HG03196 (cell line): ENCODE measurements at regions not wholly inside any gene's neighbourhood (a gene's known extent, or its start where the extent isn't known, plus 50 kb on each side); places are given as distances from the start of the nearest gene placed in this dataset.
"Not testable (repeated sequence)": the region's sequence is repeated elsewhere in the genome, so short reads cannot be mapped to it uniquely, and the experiment has no call there.

Experiments used
- ATAC-seq: cut with Tn5 transposase; IDR thresholded peaks from one replicate; pipeline ENCODE4 v1.9.1; 2021; ENCODE audit not compliant: unreplicated experiment

GRCh38 chr12:89769483-89769818 lies 60.8 kb upstream of the ATP2B1 start:
- ATAC-seq: no peak

GRCh38 chr12:89768586-89769482 lies 60.2 kb upstream of the ATP2B1 start:
- no peak for ATAC-seq

GRCh38 chr12:89765959-89766824 lies 57.6 kb upstream of the ATP2B1 start:
- ATAC-seq: no peak

GRCh38 chr12:89764164-89764563 lies 55.5 kb upstream of the ATP2B1 start:
- ATAC-seq: not testable (repeated sequence)

GRCh38 chr12:89762498-89763170 lies 54.0 kb upstream of the ATP2B1 start:
- no peak for ATAC-seq

GRCh38 chr12:89760783-89761182 lies 52.1 kb upstream of the ATP2B1 start:
- no peak for ATAC-seq
